Mesenchymal stem cell (in vitro differentiated cells and primary cell): ENCODE measurements at regions not wholly inside any gene's neighbourhood (a gene's known extent, or its start where the extent isn't known, plus 50 kb on each side); places are given as distances from the start of the nearest gene placed in this dataset.

Source experiments
- DNase-seq: peaks from one replicate; pipeline ENCODE4 v3.0.0-alpha.2; 2013
- H2AFZ ChIP-seq: one replicate; pipeline ENCODE4 v1.6.1; 2013; ENCODE audit warnings: low read depth, mild to moderate bottlenecking, control low read depth, inconsistent platforms, low read length, moderate library complexity
- H2AK5ac ChIP-seq: 2 replicates; pipeline ENCODE4 v1.6.1; 2013; ENCODE audit warnings: low read length, moderate library complexity, mild to moderate bottlenecking, inconsistent platforms; ENCODE audit not compliant: severe bottlenecking
- H2BK120ac ChIP-seq: one replicate; pipeline ENCODE4 v1.6.1; 2013; ENCODE audit warnings: low read depth, mild to moderate bottlenecking, inconsistent platforms, low read length, moderate library complexity
- H2BK12ac ChIP-seq, 2 experiments: one replicate each; pipeline ENCODE4 v1.6.1; 2013; ENCODE audit warnings: inconsistent platforms in 2 of 2, low read length in 2 of 2, mild to moderate bottlenecking in 2 of 2, moderate library complexity in 2 of 2, control low read depth in 1 of 2
- H2BK15ac ChIP-seq: one replicate; pipeline ENCODE4 v1.6.1; 2013; ENCODE audit warnings: mild to moderate bottlenecking, low read depth, inconsistent platforms; ENCODE audit not compliant: poor library complexity, severe bottlenecking
- H2BK5ac ChIP-seq: 2 replicates; pipeline ENCODE4 v1.6.1; 2013; ENCODE audit warnings: low read depth, mild to moderate bottlenecking, low read length, control low read depth, inconsistent platforms; ENCODE audit not compliant: poor library complexity, severe bottlenecking
- H3K14ac ChIP-seq, 2 experiments: one replicate each; pipeline ENCODE4 v1.6.1; 2013; ENCODE audit warnings: inconsistent platforms in 2 of 2, low read length in 2 of 2, control low read depth in 1 of 2, mild to moderate bottlenecking in 1 of 2, moderate library complexity in 1 of 2
- H3K18ac ChIP-seq, 2 experiments: one replicate each; pipeline ENCODE4 v1.6.1; 2013; ENCODE audit warnings: inconsistent platforms in 2 of 2, low read length in 2 of 2, control low read depth in 1 of 2, low read depth in 1 of 2, mild to moderate bottlenecking in 1 of 2
- H3K23ac ChIP-seq, 2 experiments: one replicate each; pipeline ENCODE4 v1.6.1; 2013; ENCODE audit warnings: inconsistent platforms in 2 of 2, low read length in 2 of 2, mild to moderate bottlenecking in 2 of 2, moderate library complexity in 2 of 2, control low read depth in 1 of 2
- H3K27ac ChIP-seq: 2 replicates; pipeline ENCODE4 v1.5.1; 2013; ENCODE audit warnings: mild to moderate bottlenecking, moderate library complexity, low read length, control low read depth, inconsistent platforms; ENCODE audit not compliant: poor library complexity, severe bottlenecking
- H3K27me3 ChIP-seq, 2 experiments: 2 replicates each; pipeline versions ENCODE4 v1.6.1 to v1.7.0; 2013; ENCODE audit warnings: low read length in 2 of 2, mild to moderate bottlenecking in 2 of 2, moderate library complexity in 2 of 2, control low read depth in 1 of 2, inconsistent platforms in 1 of 2; ENCODE audit not compliant: control insufficient read depth in 1 of 2, insufficient read depth in 1 of 2
- H3K36me3 ChIP-seq, 2 experiments: 2 replicates each; pipeline versions ENCODE4 v1.6.1 to v1.7.0; 2013; ENCODE audit warnings: low read length in 2 of 2, control low read depth in 1 of 2, inconsistent platforms in 1 of 2, low read depth in 1 of 2, mild to moderate bottlenecking in 1 of 2; ENCODE audit not compliant: insufficient read depth in 2 of 2, control insufficient read depth in 1 of 2
- H3K4ac ChIP-seq, 2 experiments: one replicate each; pipeline ENCODE4 v1.6.1; 2013; ENCODE audit warnings: inconsistent platforms in 2 of 2, low read length in 2 of 2, mild to moderate bottlenecking in 2 of 2, moderate library complexity in 2 of 2, control low read depth in 1 of 2, low read depth in 1 of 2
- H3K4me1 ChIP-seq: 2 replicates; pipeline ENCODE4 v1.6.1; 2013; ENCODE audit warnings: low read depth, low read length, control low read depth; ENCODE audit not compliant: control insufficient read depth, insufficient read depth
- H3K4me2 ChIP-seq: 2 replicates; pipeline ENCODE4 v1.6.1; 2013; ENCODE audit warnings: low read length, mild to moderate bottlenecking, inconsistent platforms; ENCODE audit not compliant: poor library complexity, severe bottlenecking
- H3K4me3 ChIP-seq, 2 experiments: 2 replicates each; pipeline versions ENCODE4 v1.5.1 to v1.7.0; 2013; ENCODE audit warnings: low read length in 2 of 2, mild to moderate bottlenecking in 2 of 2, control low read depth in 1 of 2, low read depth in 1 of 2; ENCODE audit not compliant: insufficient read depth in 1 of 2
- H3K79me1 ChIP-seq: replicated peaks from 2 replicates; pipeline ENCODE4 v1.6.1; 2013; ENCODE audit warnings: mild to moderate bottlenecking, control low read depth, low read length, inconsistent platforms; ENCODE audit not compliant: poor library complexity, severe bottlenecking
- H3K9ac ChIP-seq: 2 replicates; pipeline ENCODE4 v1.7.0; 2013; ENCODE audit warnings: mild to moderate bottlenecking, low read length, moderate library complexity
- H3K9me3 ChIP-seq: 2 replicates; pipeline ENCODE4 v1.7.0; 2013; ENCODE audit warnings: mild to moderate bottlenecking, low read length; ENCODE audit not compliant: control insufficient read depth
- H4K8ac ChIP-seq: one replicate; pipeline ENCODE4 v1.6.1; 2013; ENCODE audit warnings: inconsistent platforms, mild to moderate bottlenecking, low read length, moderate library complexity
- H4K91ac ChIP-seq: one replicate; pipeline ENCODE4 v1.6.1; 2013; ENCODE audit warnings: mild to moderate bottlenecking, low read length, inconsistent platforms
- WGBS: methylation state at CpG from one replicate; pipeline ENCODE4 v1.1.7; 2013; ENCODE audit warnings: mixed read lengths; 5-methylcytosine and 5-hydroxymethylcytosine counted together

GRCh38 chr9:7452378-7452777 is 347.2 kb downstream of the DMAC1 start:
- H2AK5ac ChIP-seq: no peak overlapping the region
- no peaks in the 10 kb centered on the region for H3K36me3 ChIP-seq
- no peak overlapping the region for H3K9ac ChIP-seq
- 25% methylated on average over 1 of the region's 1 CpG for WGBS
- no peak overlapping the region for H3K27ac ChIP-seq
- H3K14ac ChIP-seq: no peak overlapping the region
- no peaks in the 10 kb centered on the region for H3K79me1 ChIP-seq
- H3K4me1 ChIP-seq: no peaks in the 10 kb centered on the region
- no peak overlapping the region for H3K23ac ChIP-seq
- DNase-seq: peak; percentile 49
- H3K4me3 ChIP-seq: no peak overlapping the region
- H3K27me3 ChIP-seq: no peaks in the 10 kb centered on the region
- H3K18ac ChIP-seq: no peak overlapping the region
- no peaks in the 10 kb centered on the region for H3K9me3 ChIP-seq
- H2AFZ ChIP-seq: no peak overlapping the region
- no peak overlapping the region for H2BK120ac ChIP-seq
- no peak overlapping the region for H4K8ac ChIP-seq
- H2BK15ac ChIP-seq: no peak overlapping the region
- H4K91ac ChIP-seq: no peak overlapping the region
- no peak overlapping the region for H2BK5ac ChIP-seq
- no peak overlapping the region for H3K4me2 ChIP-seq
- H3K4ac ChIP-seq: no peak overlapping the region
- H2BK12ac ChIP-seq: no peak overlapping the region

- H3K9me3 ChIP-seq: no peaks in the 10 kb centered on the region
- no peak overlapping the region for H2AFZ ChIP-seq
- no peak overlapping the region for H2BK15ac ChIP-seq
- no peak overlapping the region for H3K23ac ChIP-seq
- no peaks in the 10 kb centered on the region for H3K4me1 ChIP-seq
- no peak overlapping the region for H2BK12ac ChIP-seq
- H3K4me3 ChIP-seq: no peak overlapping the region
- H2BK5ac ChIP-seq: no peak overlapping the region
- H3K27ac ChIP-seq: no peak overlapping the region
- no peaks in the 10 kb centered on the region for H3K79me1 ChIP-seq
- WGBS: 93% methylated on average over 3 of the region's 3 CpGs
- no peak overlapping the region for H3K18ac ChIP-seq
- H4K8ac ChIP-seq: no peak overlapping the region
- no peak overlapping the region for H3K4ac ChIP-seq
- H3K9ac ChIP-seq: no peak overlapping the region
- H3K14ac ChIP-seq: no peak overlapping the region
- no peaks in the 10 kb centered on the region for H3K27me3 ChIP-seq
- H4K91ac ChIP-seq: no peak overlapping the region
- no peak overlapping the region for H2AK5ac ChIP-seq
- no peak for DNase-seq
- no peak overlapping the region for H2BK120ac ChIP-seq
- no peaks in the 10 kb centered on the region for H3K36me3 ChIP-seq
- H3K4me2 ChIP-seq: no peak overlapping the region
Observed at GRCh38 chr9:7451062-7451461, 348.5 kb downstream of the DMAC1 start.

GRCh38 chr9:7443541-7443940 is 356.0 kb downstream of the DMAC1 start:
- no peak overlapping the region for H2BK12ac ChIP-seq
- H3K4me2 ChIP-seq: no peak overlapping the region
- H3K4ac ChIP-seq: no peak overlapping the region
- H3K14ac ChIP-seq: no peak overlapping the region
- H3K9ac ChIP-seq: no peak overlapping the region
- H2BK15ac ChIP-seq: no peak overlapping the region
- H3K4me3 ChIP-seq: no peak overlapping the region
- no peak overlapping the region for H2BK120ac ChIP-seq
- no peak overlapping the region for H3K27ac ChIP-seq
- H2AFZ ChIP-seq: no peak overlapping the region
- no CpG with 5 or more reads among the region's 1 CpG for WGBS
- no peak overlapping the region for H2BK5ac ChIP-seq
- H3K9me3 ChIP-seq: no peaks in the 10 kb centered on the region
- H3K18ac ChIP-seq: no peak overlapping the region
- DNase-seq: no peak
- no peaks in the 10 kb centered on the region for H3K4me1 ChIP-seq
- H3K27me3 ChIP-seq: no peaks in the 10 kb centered on the region
- H2AK5ac ChIP-seq: no peak overlapping the region
- no peak overlapping the region for H4K8ac ChIP-seq
- no peaks in the 10 kb centered on the region for H3K79me1 ChIP-seq
- no peak overlapping the region for H4K91ac ChIP-seq
- H3K36me3 ChIP-seq: no peaks in the 10 kb centered on the region
- H3K23ac ChIP-seq: no peak overlapping the region

- no peak overlapping the region for H3K27ac ChIP-seq
- H3K18ac ChIP-seq: no peak overlapping the region
- H3K4ac ChIP-seq: no peak overlapping the region
- no peak overlapping the region for H3K4me3 ChIP-seq
- H2BK120ac ChIP-seq: no peak overlapping the region
- H3K9me3 ChIP-seq: no peaks in the 10 kb centered on the region
- no peaks in the 10 kb centered on the region for H3K79me1 ChIP-seq
- peak overlapping the region in 1 of 2 experiments; percentile 11 for H2BK12ac ChIP-seq
- H4K8ac ChIP-seq: no peak overlapping the region
- no peaks in the 10 kb centered on the region for H3K36me3 ChIP-seq
- H3K14ac ChIP-seq: no peak overlapping the region
- H4K91ac ChIP-seq: no peak overlapping the region
- H3K4me1 ChIP-seq: no peaks in the 10 kb centered on the region
- no peak overlapping the region for H3K23ac ChIP-seq
- no peak overlapping the region for H3K9ac ChIP-seq
- H3K27me3 ChIP-seq: peaks cover 0 to 11% of the 10 kb centered on the region in 2 experiments
- peak; percentile 11 for DNase-seq
- H2BK15ac ChIP-seq: no peak overlapping the region
- H2BK5ac ChIP-seq: no peak overlapping the region
- no peak overlapping the region for H2AFZ ChIP-seq
- H3K4me2 ChIP-seq: no peak overlapping the region
- no peak overlapping the region for H2AK5ac ChIP-seq
Observed at GRCh38 chr9:7439355-7439995, 360.1 kb downstream of the DMAC1 start.
